Ovary (tissue), 3 donors: ENCODE measurements at regions not wholly inside any gene's neighbourhood (a gene's known extent, or its start where the extent isn't known, plus 50 kb on each side); places are given as distances from the start of the nearest gene placed in this dataset.

Experiments used
- EP300 ChIP-seq: sonication (generic); formaldehyde crosslinking; IDR thresholded peaks from one replicate; pipeline ENCODE4 v1.6.1; 2017; ENCODE audit warnings: antibody characterized with exemption
- POLR2A ChIP-seq: fragments of 450-650 bp; IDR thresholded peaks from one replicate; pipeline ENCODE4 v1.6.1; 2017; ENCODE audit warnings: antibody characterized with exemption, mild to moderate bottlenecking, moderate library complexity
- TF ChIP-seq, protein P1 (sequence below), 3 donors: fragments of 450-650 bp in 2 of 3; fragments of 200-600 bp in 1 of 3; IDR thresholded peaks; one replicate each; pipeline versions ENCODE4 v1.5.1 to v1.8.0; 2016 to 2022; ENCODE audit warnings: antibody characterized with exemption in 3 of 3, mild to moderate bottlenecking in 1 of 3
- donor health status: DM: no; HTN: no; CAD: no.

GRCh38 chr3:34475851-34476250, 677.4 kb downstream of the PDCD6IP start:
- TF ChIP-seq POLR2A (no peak), EP300 (no peak)
- TF ChIP-seq, protein P1, sequence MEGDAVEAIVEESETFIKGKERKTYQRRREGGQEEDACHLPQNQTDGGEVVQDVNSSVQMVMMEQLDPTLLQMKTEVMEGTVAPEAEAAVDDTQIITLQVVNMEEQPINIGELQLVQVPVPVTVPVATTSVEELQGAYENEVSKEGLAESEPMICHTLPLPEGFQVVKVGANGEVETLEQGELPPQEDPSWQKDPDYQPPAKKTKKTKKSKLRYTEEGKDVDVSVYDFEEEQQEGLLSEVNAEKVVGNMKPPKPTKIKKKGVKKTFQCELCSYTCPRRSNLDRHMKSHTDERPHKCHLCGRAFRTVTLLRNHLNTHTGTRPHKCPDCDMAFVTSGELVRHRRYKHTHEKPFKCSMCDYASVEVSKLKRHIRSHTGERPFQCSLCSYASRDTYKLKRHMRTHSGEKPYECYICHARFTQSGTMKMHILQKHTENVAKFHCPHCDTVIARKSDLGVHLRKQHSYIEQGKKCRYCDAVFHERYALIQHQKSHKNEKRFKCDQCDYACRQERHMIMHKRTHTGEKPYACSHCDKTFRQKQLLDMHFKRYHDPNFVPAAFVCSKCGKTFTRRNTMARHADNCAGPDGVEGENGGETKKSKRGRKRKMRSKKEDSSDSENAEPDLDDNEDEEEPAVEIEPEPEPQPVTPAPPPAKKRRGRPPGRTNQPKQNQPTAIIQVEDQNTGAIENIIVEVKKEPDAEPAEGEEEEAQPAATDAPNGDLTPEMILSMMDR (IDR thresholded peaks at IDR 0.05), result no peak
